SK-N-SH (cell line): ENCODE measurements at regions not wholly inside any gene's neighbourhood (a gene's known extent, or its start where the extent isn't known, plus 50 kb on each side); places are given as distances from the start of the nearest gene placed in this dataset.

Source experiments
- CTCF ChIP-seq: fragments of 200-600 bp; sonication (generic); IDR thresholded peaks from 2 replicates; pipeline ENCODE4 v1.6.1; 2017; ENCODE audit warnings: antibody characterized with exemption, mild to moderate bottlenecking, moderate library complexity
- EP300 ChIP-seq, 2 experiments: IDR thresholded peaks; 2 replicates each; pipeline versions ENCODE4 v1.4.0 to v1.6.1; 2012; ENCODE audit warnings: borderline replicate concordance in 1 of 2, low read depth in 1 of 2, low read length in 1 of 2
- FOXJ3 ChIP-seq: sonication (generic); formaldehyde crosslinking; IDR thresholded peaks from 2 replicates; pipeline ENCODE4 v1.5.1; 2020; ENCODE audit warnings: mild to moderate bottlenecking, missing genetic modification reagents
- POLR2AphosphoS5 ChIP-seq: IDR thresholded peaks from 2 replicates; pipeline ENCODE4 v1.6.1; 2012; ENCODE audit warnings: low read depth, low read length
- RCOR1 ChIP-seq: fragments of 150-350 bp; IDR thresholded peaks from 2 replicates; pipeline ENCODE4 v1.6.1; 2017; ENCODE audit warnings: antibody characterized with exemption, low read length
- TAF1 ChIP-seq: IDR thresholded peaks from 2 replicates; pipeline ENCODE4 v1.6.1; 2012; ENCODE audit warnings: low read depth, mild to moderate bottlenecking, low read length, moderate library complexity, borderline replicate concordance
- TCF12 ChIP-seq: IDR thresholded peaks from 2 replicates; pipeline ENCODE4 v1.4.0; 2012
- ZBTB33 ChIP-seq: IDR thresholded peaks from 2 replicates; pipeline ENCODE4 v1.4.0; 2012; ENCODE audit warnings: low read depth, borderline replicate concordance
- TF ChIP-seq, protein P1 (sequence below): fragments of 150-350 bp; IDR thresholded peaks from 2 replicates; pipeline ENCODE4 v1.6.1; 2017; ENCODE audit warnings: antibody characterized with exemption, low read length, low read depth, borderline replicate concordance
- TF ChIP-seq, protein P2 (sequence below): IDR thresholded peaks from 2 replicates; pipeline ENCODE4 v1.4.0; 2012; ENCODE audit warnings: low read depth, borderline replicate concordance

DNA sequence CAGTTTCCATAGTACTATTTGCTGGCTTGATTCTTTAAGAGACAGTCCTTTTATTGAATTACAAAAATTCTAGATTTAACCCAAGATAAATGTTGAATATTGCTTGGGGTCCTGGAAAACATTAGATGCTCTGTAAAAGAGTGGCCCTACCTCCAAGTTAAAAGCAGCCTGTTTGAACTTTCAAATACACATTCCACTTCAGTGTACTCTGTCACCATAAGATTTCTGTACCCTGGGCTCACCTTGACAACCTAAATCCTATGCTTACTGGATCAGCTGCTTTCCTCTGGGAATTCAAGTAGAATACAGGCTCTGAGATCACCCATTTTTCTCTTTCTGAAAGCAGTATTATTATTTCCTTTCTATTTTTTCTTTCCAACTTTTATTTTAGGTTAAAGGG is 107.7 kb upstream of the DCN start:
- TF ChIP-seq RCOR1, result no peak
- no peak for TF ChIP-seq POLR2AphosphoS5
- no peak for TF ChIP-seq FOXJ3 (CRISPR knock-in tag)
- TF ChIP-seq TAF1, result no peak
- TF ChIP-seq CTCF, result no peak
- no peak for TF ChIP-seq ZBTB33
- TF ChIP-seq TCF12, result no peak
- no peak for TF ChIP-seq EP300 (IDR thresholded peaks at IDR 0.05; ENCODE audit: borderline replicate concordance in 1 of 2, low read depth in 1 of 2, low read length in 1 of 2)
- TF ChIP-seq, protein P1, sequence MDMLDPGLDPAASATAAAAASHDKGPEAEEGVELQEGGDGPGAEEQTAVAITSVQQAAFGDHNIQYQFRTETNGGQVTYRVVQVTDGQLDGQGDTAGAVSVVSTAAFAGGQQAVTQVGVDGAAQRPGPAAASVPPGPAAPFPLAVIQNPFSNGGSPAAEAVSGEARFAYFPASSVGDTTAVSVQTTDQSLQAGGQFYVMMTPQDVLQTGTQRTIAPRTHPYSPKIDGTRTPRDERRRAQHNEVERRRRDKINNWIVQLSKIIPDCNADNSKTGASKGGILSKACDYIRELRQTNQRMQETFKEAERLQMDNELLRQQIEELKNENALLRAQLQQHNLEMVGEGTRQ, result no peak
- TF ChIP-seq, protein P2, sequence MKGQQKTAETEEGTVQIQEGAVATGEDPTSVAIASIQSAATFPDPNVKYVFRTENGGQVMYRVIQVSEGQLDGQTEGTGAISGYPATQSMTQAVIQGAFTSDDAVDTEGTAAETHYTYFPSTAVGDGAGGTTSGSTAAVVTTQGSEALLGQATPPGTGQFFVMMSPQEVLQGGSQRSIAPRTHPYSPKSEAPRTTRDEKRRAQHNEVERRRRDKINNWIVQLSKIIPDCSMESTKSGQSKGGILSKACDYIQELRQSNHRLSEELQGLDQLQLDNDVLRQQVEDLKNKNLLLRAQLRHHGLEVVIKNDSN, result no peak
